Caco-2 (cell line): ENCODE measurements at regions not wholly inside any gene's neighbourhood (a gene's known extent, or its start where the extent isn't known, plus 50 kb on each side); places are given as distances from the start of the nearest gene placed in this dataset.

Experiments
- BruUV-seq: library from RNA; stranded (reverse); fragments of 400-500 nt; replicated peaks from 2 replicates; lab custom pipeline; 2021; lab: Mats Ljungman, UMichigan
- CTCF ChIA-PET: fragments of 300-600 bp; sonication (Branson Sonifier 250); formaldehyde crosslinking; loops from one replicate; lab custom pipeline; 2022; ENCODE audit warnings: antibody characterized with exemption; lab: Charles Lee
- POLR2A ChIA-PET: fragments of 300-600 bp; sonication (Branson Sonifier 250); formaldehyde crosslinking; loops from one replicate; lab custom pipeline; 2022; ENCODE audit warnings: antibody characterized with exemption; lab: Charles Lee
- DNase-seq, 2 experiments: peaks; one replicate each; pipeline versions ENCODE4 v3.0.0 to v3.0.0-alpha.2; 2020 to 2022
- H3K27me3 ChIP-seq: replicated peaks from 2 replicates; pipeline ENCODE4 v1.6.0; 2011; ENCODE audit warnings: low read length; ENCODE audit not compliant: control insufficient read depth, insufficient read depth
- H3K36me3 ChIP-seq: 2 replicates; pipeline ENCODE4 v1.5.1; 2011; ENCODE audit warnings: low read length; ENCODE audit not compliant: control insufficient read depth, insufficient read depth
- H3K4me1 ChIP-seq: fragments of 250-450 bp; sonication (Bioruptor Pico); 2 replicates; pipeline ENCODE4 v1.5.1; 2020; ENCODE audit warnings: mild to moderate bottlenecking
- H3K4me3 ChIP-seq: 2 replicates; pipeline ENCODE4 v1.5.1; 2011; ENCODE audit warnings: low read depth, mild to moderate bottlenecking, control low read depth, low read length
- H3K9me3 ChIP-seq: fragments of 250-450 bp; sonication (Bioruptor Pico); 2 replicates; pipeline ENCODE4 v1.5.1; 2020; ENCODE audit warnings: mild to moderate bottlenecking, moderate library complexity
- H3K27ac Mint-ChIP-seq: one replicate; pipeline ENCODE4 v1.8.0; 2022; ENCODE audit warnings: mixed read lengths; ENCODE audit not compliant: unreplicated experiment
- H3K27me3 Mint-ChIP-seq: one replicate; pipeline ENCODE4 v1.8.0; 2022; ENCODE audit warnings: mixed read lengths; ENCODE audit not compliant: insufficient read depth, unreplicated experiment
- H3K36me3 Mint-ChIP-seq: one replicate; pipeline ENCODE4 v1.8.0; 2022; ENCODE audit warnings: mild to moderate bottlenecking, mixed read lengths; ENCODE audit not compliant: insufficient read depth, unreplicated experiment
- H3K4me1 Mint-ChIP-seq: one replicate; pipeline ENCODE4 v1.8.0; 2022; ENCODE audit warnings: low read depth, mixed read lengths; ENCODE audit not compliant: unreplicated experiment
- H3K4me3 Mint-ChIP-seq: one replicate; pipeline ENCODE4 v1.8.0; 2022; ENCODE audit warnings: mild to moderate bottlenecking, moderate library complexity, mixed read lengths; ENCODE audit not compliant: unreplicated experiment
- H3K9me3 Mint-ChIP-seq: one replicate; pipeline ENCODE4 v1.8.0; 2022; ENCODE audit warnings: mixed read lengths; ENCODE audit not compliant: unreplicated experiment
- intact Hi-C: fragments of 100-400 bp; cut with micrococcal nuclease; formaldehyde crosslinking; loops from one replicate; pipeline ENCODE4 v1.10.0; 2022; ENCODE audit not compliant: unreplicated experiment
- TF ChIP-seq, protein P1 (sequence below), 2 experiments: fragments of 200-600 bp in 1 of 2; IDR thresholded peaks; 1 replicate in 1 of 2; 2 replicates in 1 of 2; pipeline versions ENCODE4 v1.5.1 to v1.8.0; 2011 to 2022; ENCODE audit warnings: antibody characterized with exemption in 1 of 2, control low read depth in 1 of 2, inconsistent platforms in 1 of 2, low read depth in 1 of 2, low read length in 1 of 2, mild to moderate bottlenecking in 1 of 2, moderate library complexity in 1 of 2; ENCODE audit not compliant: insufficient read depth in 1 of 2, severe bottlenecking in 1 of 2, unreplicated experiment in 1 of 2

GRCh38 chr18:34567857-34568256 lies 142.2 kb upstream of the DTNA start:
- Histone ChIP-seq H3K9me3 (no peaks in the 10 kb centered on the region), H3K4me1 (no peaks in the 10 kb centered on the region), H3K27me3 (no peaks in the 10 kb centered on the region), H3K36me3 (no peaks in the 10 kb centered on the region), H3K4me3 (no peak overlapping the region)
- TF ChIP-seq, protein P1, sequence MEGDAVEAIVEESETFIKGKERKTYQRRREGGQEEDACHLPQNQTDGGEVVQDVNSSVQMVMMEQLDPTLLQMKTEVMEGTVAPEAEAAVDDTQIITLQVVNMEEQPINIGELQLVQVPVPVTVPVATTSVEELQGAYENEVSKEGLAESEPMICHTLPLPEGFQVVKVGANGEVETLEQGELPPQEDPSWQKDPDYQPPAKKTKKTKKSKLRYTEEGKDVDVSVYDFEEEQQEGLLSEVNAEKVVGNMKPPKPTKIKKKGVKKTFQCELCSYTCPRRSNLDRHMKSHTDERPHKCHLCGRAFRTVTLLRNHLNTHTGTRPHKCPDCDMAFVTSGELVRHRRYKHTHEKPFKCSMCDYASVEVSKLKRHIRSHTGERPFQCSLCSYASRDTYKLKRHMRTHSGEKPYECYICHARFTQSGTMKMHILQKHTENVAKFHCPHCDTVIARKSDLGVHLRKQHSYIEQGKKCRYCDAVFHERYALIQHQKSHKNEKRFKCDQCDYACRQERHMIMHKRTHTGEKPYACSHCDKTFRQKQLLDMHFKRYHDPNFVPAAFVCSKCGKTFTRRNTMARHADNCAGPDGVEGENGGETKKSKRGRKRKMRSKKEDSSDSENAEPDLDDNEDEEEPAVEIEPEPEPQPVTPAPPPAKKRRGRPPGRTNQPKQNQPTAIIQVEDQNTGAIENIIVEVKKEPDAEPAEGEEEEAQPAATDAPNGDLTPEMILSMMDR (IDR thresholded peaks at IDR 0.05; ENCODE audit: insufficient read depth in 1 of 2, low read depth in 1 of 2, low read length in 1 of 2, severe bottlenecking in 1 of 2, unreplicated experiment in 1 of 2), result no peak
- H3K4me1 Mint-ChIP-seq, result no peaks in the 10 kb centered on the region
- H3K9me3 Mint-ChIP-seq, result no peaks in the 10 kb centered on the region
- DNase-seq, result no peak
- no peak overlapping the region for H3K4me3 Mint-ChIP-seq
- BruUV-seq, result no TSS peak
- no peaks in the 10 kb centered on the region for H3K27me3 Mint-ChIP-seq
- ChIA-PET CTCF (no interaction called here), POLR2A (no interaction called here)
- H3K27ac Mint-ChIP-seq, result no peak overlapping the region
- H3K36me3 Mint-ChIP-seq, result no peaks in the 10 kb centered on the region
- intact Hi-C loops, result no loop called here

GRCh38 chr18:34576622-34577021 lies 133.5 kb upstream of the DTNA start:
- ChIA-PET POLR2A (no interaction called here), CTCF (no interaction called here)
- H3K27ac Mint-ChIP-seq, result no peak overlapping the region
- Histone ChIP-seq H3K36me3 (no peaks in the 10 kb centered on the region), H3K27me3 (no peaks in the 10 kb centered on the region), H3K4me1 (no peaks in the 10 kb centered on the region), H3K9me3 (no peaks in the 10 kb centered on the region), H3K4me3 (no peak overlapping the region)
- H3K27me3 Mint-ChIP-seq, result no peaks in the 10 kb centered on the region
- H3K36me3 Mint-ChIP-seq, result peaks cover 5% of the 10 kb centered on the region
- no peak for DNase-seq
- BruUV-seq, result no TSS peak
- intact Hi-C loops, result no loop called here
- H3K9me3 Mint-ChIP-seq, result peaks cover 10% of the 10 kb centered on the region
- TF ChIP-seq, protein P1 (IDR thresholded peaks at IDR 0.05; ENCODE audit: insufficient read depth in 1 of 2, low read depth in 1 of 2, low read length in 1 of 2, severe bottlenecking in 1 of 2, unreplicated experiment in 1 of 2), result no peak
- no peaks in the 10 kb centered on the region for H3K4me1 Mint-ChIP-seq
- H3K4me3 Mint-ChIP-seq, result no peak overlapping the region

DNA sequence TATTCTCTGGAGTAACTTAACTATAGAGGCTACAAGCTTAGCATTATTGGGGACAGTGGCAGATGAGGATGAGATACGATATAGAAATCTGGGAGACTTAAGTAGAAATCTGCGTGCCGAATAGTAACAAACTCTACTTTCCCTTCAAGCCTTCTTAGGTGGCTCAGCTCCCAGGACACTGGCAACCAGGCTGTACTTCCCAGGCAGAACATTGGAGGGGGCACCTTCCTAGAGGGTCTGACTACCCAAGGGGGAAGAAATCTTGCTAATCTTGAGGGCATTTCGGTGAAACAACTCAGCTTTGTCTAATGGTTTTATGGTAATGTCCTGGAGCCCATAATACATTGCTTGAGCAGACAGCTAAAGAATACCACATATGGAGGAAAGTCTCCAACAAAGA lies 126.2 kb upstream of the DTNA start:
- Histone ChIP-seq H3K9me3 (no peaks in the 10 kb centered on the region), H3K36me3 (no peaks in the 10 kb centered on the region), H3K4me1 (no peaks in the 10 kb centered on the region), H3K27me3 (no peaks in the 10 kb centered on the region), H3K4me3 (no peak overlapping the region)
- H3K36me3 Mint-ChIP-seq, result peaks cover 5% of the 10 kb centered on the region
- ChIA-PET CTCF (no interaction called here), POLR2A (no interaction called here)
- H3K27me3 Mint-ChIP-seq, result no peaks in the 10 kb centered on the region
- H3K9me3 Mint-ChIP-seq, result peaks cover 10% of the 10 kb centered on the region
- TF ChIP-seq, protein P1 (IDR thresholded peaks at IDR 0.05; ENCODE audit: insufficient read depth in 1 of 2, low read depth in 1 of 2, low read length in 1 of 2, severe bottlenecking in 1 of 2, unreplicated experiment in 1 of 2), result no peak
- DNase-seq, result no peak
- H3K27ac Mint-ChIP-seq, result no peak overlapping the region
- no TSS peak for BruUV-seq
- no peaks in the 10 kb centered on the region for H3K4me1 Mint-ChIP-seq
- no peak overlapping the region for H3K4me3 Mint-ChIP-seq
- intact Hi-C loops, result no loop called here
